ENCODE measurements at regions not wholly inside any gene's neighbourhood (a gene's known extent, or its start where the extent isn't known, plus 50 kb on each side); places are given as distances from the start of the nearest gene placed in this dataset.

DNA sequence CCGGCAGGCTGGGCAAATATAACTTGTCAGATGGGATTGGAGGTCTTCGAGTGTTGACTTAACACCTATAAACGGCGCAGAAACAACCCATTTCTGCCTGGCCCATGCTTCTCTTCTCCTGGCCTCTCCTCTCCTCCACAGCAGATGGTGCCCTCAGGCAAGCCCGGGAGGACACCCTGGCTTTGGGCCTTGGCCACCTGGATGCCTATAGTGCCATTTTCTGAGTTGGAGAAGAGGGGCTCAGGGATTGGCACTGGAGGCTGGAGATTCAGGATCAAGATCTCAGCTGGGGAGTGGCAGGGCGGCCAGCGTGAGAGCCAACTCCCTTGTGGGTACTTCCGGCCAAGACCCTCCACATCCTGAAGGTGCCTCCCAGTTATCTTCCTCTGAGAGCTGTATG, 211.9 kb upstream of the PMEPA1 start:
- TF ChIP-seq POLR2A (IDR thresholded peaks at IDR 0.05; ENCODE audit: low read depth, low read length) (no peak), NFE2L2 (IDR thresholded peaks at IDR 0.05; ENCODE audit: low read depth, low read length) (no peak)
- TF ChIP-seq, protein P1, sequence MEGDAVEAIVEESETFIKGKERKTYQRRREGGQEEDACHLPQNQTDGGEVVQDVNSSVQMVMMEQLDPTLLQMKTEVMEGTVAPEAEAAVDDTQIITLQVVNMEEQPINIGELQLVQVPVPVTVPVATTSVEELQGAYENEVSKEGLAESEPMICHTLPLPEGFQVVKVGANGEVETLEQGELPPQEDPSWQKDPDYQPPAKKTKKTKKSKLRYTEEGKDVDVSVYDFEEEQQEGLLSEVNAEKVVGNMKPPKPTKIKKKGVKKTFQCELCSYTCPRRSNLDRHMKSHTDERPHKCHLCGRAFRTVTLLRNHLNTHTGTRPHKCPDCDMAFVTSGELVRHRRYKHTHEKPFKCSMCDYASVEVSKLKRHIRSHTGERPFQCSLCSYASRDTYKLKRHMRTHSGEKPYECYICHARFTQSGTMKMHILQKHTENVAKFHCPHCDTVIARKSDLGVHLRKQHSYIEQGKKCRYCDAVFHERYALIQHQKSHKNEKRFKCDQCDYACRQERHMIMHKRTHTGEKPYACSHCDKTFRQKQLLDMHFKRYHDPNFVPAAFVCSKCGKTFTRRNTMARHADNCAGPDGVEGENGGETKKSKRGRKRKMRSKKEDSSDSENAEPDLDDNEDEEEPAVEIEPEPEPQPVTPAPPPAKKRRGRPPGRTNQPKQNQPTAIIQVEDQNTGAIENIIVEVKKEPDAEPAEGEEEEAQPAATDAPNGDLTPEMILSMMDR (conservative IDR thresholded peaks at IDR 0.05; ENCODE audit: low read depth, low read length): no peak

Measured in IMR-90 (cell line).